Fibroblast of lung (primary cell): ENCODE measurements at regions not wholly inside any gene's neighbourhood (a gene's known extent, or its start where the extent isn't known, plus 50 kb on each side); places are given as distances from the start of the nearest gene placed in this dataset.

Experiments
- DNase-seq, 2 donors: peaks; one replicate each; pipeline versions ENCODE4 v3.0.0 to v3.0.0-alpha.2; 2010; ENCODE audit warnings: low read depth in 2 of 2
- H2AFZ ChIP-seq: 2 replicates; pipeline ENCODE4 v1.5.1; 2012; ENCODE audit warnings: low read length, control low read depth, inconsistent platforms
- H3K27ac ChIP-seq: 2 replicates; pipeline ENCODE4 v1.5.1; 2011; ENCODE audit warnings: low read length, control low read depth; ENCODE audit not compliant: insufficient read depth
- H3K27me3 ChIP-seq: 2 replicates; pipeline ENCODE4 v1.5.1; 2011; ENCODE audit warnings: mild to moderate bottlenecking, low read length; ENCODE audit not compliant: control insufficient read depth, insufficient read depth
- H3K36me3 ChIP-seq: 2 replicates; pipeline ENCODE4 v1.5.1; 2011; ENCODE audit warnings: low read length; ENCODE audit not compliant: control insufficient read depth, insufficient read depth
- H3K4me1 ChIP-seq: 2 replicates; pipeline ENCODE4 v1.5.1; 2011; ENCODE audit warnings: low read length; ENCODE audit not compliant: control insufficient read depth, insufficient read depth; ENCODE audit errors: extremely low read depth
- H3K4me2 ChIP-seq: 2 replicates; pipeline ENCODE4 v1.5.1; 2011; ENCODE audit warnings: low read length, control low read depth; ENCODE audit not compliant: insufficient read depth; ENCODE audit errors: extremely low read depth
- H3K4me3 ChIP-seq, 4 experiments: fragments of 200-600 bp in 1 of 4; sonication (generic) in 1 of 4; replicated peaks in 1 of 4; 2 replicates each; pipeline ENCODE4 v1.5.1; 2011 to 2016; ENCODE audit warnings: low read length in 4 of 4, low read depth in 3 of 4, mild to moderate bottlenecking in 3 of 4, control low read depth in 2 of 4, inconsistent platforms in 1 of 4, mixed read lengths in 1 of 4; ENCODE audit not compliant: insufficient read depth in 1 of 4; ENCODE audit errors: control extremely low read depth in 1 of 4
- H3K79me2 ChIP-seq: 2 replicates; pipeline ENCODE4 v1.5.1; 2012; ENCODE audit warnings: mild to moderate bottlenecking, low read length, inconsistent platforms; ENCODE audit not compliant: control insufficient read depth, insufficient read depth
- H3K9ac ChIP-seq: 2 replicates; pipeline ENCODE4 v1.5.1; 2011; ENCODE audit warnings: mild to moderate bottlenecking, low read length, control low read depth; ENCODE audit not compliant: insufficient read depth
- H3K9me3 ChIP-seq: 2 replicates; pipeline ENCODE4 v1.5.1; 2012; ENCODE audit warnings: low read depth, low read length; ENCODE audit not compliant: control insufficient read depth, insufficient read depth
- H4K20me1 ChIP-seq: 2 replicates; pipeline ENCODE4 v1.5.1; 2011; ENCODE audit warnings: low read length; ENCODE audit not compliant: control insufficient read depth, insufficient read depth; ENCODE audit errors: extremely low read depth
- EZH2 ChIP-seq: IDR thresholded peaks from 2 replicates; pipeline ENCODE4 v1.5.1; 2012; ENCODE audit warnings: low read length, control low read depth, mild to moderate bottlenecking; ENCODE audit errors: missing control alignments
- TF ChIP-seq, protein P1 (sequence below), 2 donors: IDR thresholded peaks in 1 of 2; conservative IDR thresholded peaks in 1 of 2; 1 replicate in 1 of 2; 2 replicates in 1 of 2; pipeline ENCODE4 v1.5.1; 2011 to 2012; ENCODE audit warnings: low read length in 2 of 2, control low read depth in 1 of 2, inconsistent platforms in 1 of 2, low read depth in 1 of 2, mild to moderate bottlenecking in 1 of 2

DNA sequence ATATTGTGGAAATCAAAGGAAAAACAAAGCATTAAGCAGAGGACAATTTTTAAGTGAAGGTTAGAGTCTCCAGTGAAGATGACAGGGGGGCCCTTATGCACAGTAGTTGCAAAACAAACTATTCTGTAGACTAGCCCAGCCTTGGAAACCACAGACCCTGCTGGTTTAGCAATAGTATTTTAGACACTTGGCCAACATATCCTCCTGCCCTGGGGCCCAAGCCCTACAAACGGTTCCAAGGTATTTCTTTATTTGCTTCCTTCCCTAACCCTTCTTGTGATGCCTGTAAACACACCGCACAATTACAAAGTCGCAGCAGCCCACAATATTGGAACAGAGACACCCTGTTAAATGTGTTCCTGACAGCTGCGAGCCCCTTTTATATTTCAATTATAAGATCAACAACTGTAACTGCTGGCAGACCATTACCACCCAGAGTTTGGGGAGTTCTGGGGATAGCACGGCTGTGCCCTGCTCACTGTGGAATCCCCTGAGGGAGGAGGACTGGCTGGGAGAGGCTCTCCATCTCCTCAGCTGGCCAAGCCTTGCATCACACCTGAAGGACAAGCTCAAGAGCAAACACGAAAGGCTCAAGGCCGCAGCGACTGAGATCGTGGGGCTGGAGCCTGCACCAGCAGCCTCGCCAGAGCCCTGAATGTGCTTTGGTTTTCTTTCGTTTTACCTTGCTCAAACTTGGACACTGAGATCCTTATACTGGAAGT is 282.2 kb upstream of the ATP5MC3 start:
- Histone ChIP-seq H2AFZ (no peak overlapping the region), H3K27ac (no peak overlapping the region), H3K4me3 (no peak overlapping the region), H3K9ac (no peak overlapping the region), H3K4me1 (no peaks in the 10 kb centered on the region), H3K4me2 (no peak overlapping the region), H4K20me1 (no peaks in the 10 kb centered on the region), H3K9me3 (no peaks in the 10 kb centered on the region), H3K79me2 (no peaks in the 10 kb centered on the region), H3K27me3 (no peaks in the 10 kb centered on the region), H3K36me3 (no peaks in the 10 kb centered on the region)
- TF ChIP-seq, protein P1, sequence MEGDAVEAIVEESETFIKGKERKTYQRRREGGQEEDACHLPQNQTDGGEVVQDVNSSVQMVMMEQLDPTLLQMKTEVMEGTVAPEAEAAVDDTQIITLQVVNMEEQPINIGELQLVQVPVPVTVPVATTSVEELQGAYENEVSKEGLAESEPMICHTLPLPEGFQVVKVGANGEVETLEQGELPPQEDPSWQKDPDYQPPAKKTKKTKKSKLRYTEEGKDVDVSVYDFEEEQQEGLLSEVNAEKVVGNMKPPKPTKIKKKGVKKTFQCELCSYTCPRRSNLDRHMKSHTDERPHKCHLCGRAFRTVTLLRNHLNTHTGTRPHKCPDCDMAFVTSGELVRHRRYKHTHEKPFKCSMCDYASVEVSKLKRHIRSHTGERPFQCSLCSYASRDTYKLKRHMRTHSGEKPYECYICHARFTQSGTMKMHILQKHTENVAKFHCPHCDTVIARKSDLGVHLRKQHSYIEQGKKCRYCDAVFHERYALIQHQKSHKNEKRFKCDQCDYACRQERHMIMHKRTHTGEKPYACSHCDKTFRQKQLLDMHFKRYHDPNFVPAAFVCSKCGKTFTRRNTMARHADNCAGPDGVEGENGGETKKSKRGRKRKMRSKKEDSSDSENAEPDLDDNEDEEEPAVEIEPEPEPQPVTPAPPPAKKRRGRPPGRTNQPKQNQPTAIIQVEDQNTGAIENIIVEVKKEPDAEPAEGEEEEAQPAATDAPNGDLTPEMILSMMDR (conservative IDR thresholded peaks at IDR 0.05 in 1 of 2, IDR thresholded peaks at IDR 0.05 in 1 of 2; ENCODE audit: low read depth in 1 of 2, low read length in 2 of 2): no peak
- no peak for TF ChIP-seq EZH2
- no peak for DNase-seq

DNA sequence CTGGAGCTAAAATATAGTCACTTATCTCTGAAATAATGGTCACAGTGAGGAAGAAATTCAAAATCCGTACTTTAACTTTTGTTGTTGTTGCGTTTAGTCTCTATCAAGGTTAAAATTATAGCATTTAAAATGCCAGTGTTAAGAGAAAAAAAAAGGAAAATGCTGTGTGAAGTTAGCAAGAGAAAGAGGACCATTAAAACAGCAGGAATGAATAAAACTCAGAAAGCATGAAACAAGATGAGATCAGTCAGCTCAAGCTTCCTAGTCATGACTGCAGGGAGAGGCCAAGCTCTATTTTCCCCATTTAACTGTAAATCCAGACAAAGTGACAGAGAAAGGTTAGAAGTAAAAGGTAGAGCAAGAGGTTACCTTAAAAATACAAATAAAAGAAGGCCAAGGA is 281.7 kb upstream of the ATP5MC3 start:
- Histone ChIP-seq H3K4me3 (no peak overlapping the region), H2AFZ (no peak overlapping the region), H3K27ac (no peak overlapping the region), H3K9ac (no peak overlapping the region), H3K4me2 (no peak overlapping the region), H3K4me1 (no peaks in the 10 kb centered on the region), H3K9me3 (no peaks in the 10 kb centered on the region), H3K27me3 (no peaks in the 10 kb centered on the region), H4K20me1 (no peaks in the 10 kb centered on the region), H3K79me2 (no peaks in the 10 kb centered on the region), H3K36me3 (no peaks in the 10 kb centered on the region)
- DNase-seq: no peak
- no peak for TF ChIP-seq EZH2
- TF ChIP-seq, protein P1 (conservative IDR thresholded peaks at IDR 0.05 in 1 of 2, IDR thresholded peaks at IDR 0.05 in 1 of 2; ENCODE audit: low read depth in 1 of 2, low read length in 2 of 2): no peak

DNA sequence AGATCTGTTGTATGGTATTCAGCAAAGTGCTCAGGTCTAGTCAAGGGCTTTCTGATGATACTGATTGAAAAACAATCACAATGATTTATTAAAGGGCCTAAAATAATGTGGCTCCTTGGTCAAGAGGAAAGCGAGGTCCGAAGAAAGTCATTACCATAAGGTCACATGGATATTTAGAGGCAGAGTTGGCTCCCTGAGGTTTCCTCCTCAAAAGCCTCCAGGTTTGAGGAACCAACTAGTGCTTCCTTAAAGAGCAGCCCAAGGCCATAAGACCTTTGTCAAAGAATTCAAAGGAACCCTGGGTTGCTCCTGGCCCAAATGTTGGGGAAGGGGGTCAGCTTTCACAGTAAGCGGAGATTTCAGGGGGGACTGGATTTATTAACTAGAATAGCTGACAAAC is 280.7 kb upstream of the ATP5MC3 start:
- TF ChIP-seq, protein P1 (conservative IDR thresholded peaks at IDR 0.05 in 1 of 2, IDR thresholded peaks at IDR 0.05 in 1 of 2; ENCODE audit: low read depth in 1 of 2, low read length in 2 of 2): no peak
- no peak for TF ChIP-seq EZH2
- no peaks in the 10 kb centered on the region for H4K20me1 ChIP-seq
- DNase-seq: no peak

More for the DNA sequence above, 280.7 kb upstream of the ATP5MC3 start:
- no peaks in the 10 kb centered on the region for H3K79me2 ChIP-seq
- no peaks in the 10 kb centered on the region for H3K27me3 ChIP-seq
- H3K9ac ChIP-seq: no peak overlapping the region
- H2AFZ ChIP-seq: no peak overlapping the region
- H3K4me1 ChIP-seq: no peaks in the 10 kb centered on the region
- no peak overlapping the region for H3K4me2 ChIP-seq
- H3K9me3 ChIP-seq: no peaks in the 10 kb centered on the region
- no peaks in the 10 kb centered on the region for H3K36me3 ChIP-seq
- H3K4me3 ChIP-seq: no peak overlapping the region
- no peak overlapping the region for H3K27ac ChIP-seq
